IMR-90 (cell line): ENCODE measurements at regions not wholly inside any gene's neighbourhood (a gene's known extent, or its start where the extent isn't known, plus 50 kb on each side); places are given as distances from the start of the nearest gene placed in this dataset.

Experiments used
- ATAC-seq: fragments of 200-7000 bp; cut with Tn5 transposase; 2 replicates; pipeline ENCODE4 v1.9.1; 2020; ENCODE audit warnings: low read depth, mild to moderate bottlenecking, moderate library complexity
- BruUV-seq: library from RNA; stranded (reverse); fragments of 400-500 nt; replicated peaks from 2 replicates; lab custom pipeline; 2021; lab: Mats Ljungman, UMichigan
- CTCF ChIA-PET: fragments of 300-600 bp; formaldehyde crosslinking; extraction: SDS; loops from one replicate; lab custom pipeline; 2021; ENCODE audit warnings: antibody characterized with exemption; lab: Yijun Ruan, JAX
- POLR2A ChIA-PET: fragments of 300-600 bp; sonication (Branson Sonifier 250); formaldehyde crosslinking; loops from one replicate; lab custom pipeline; 2022; ENCODE audit warnings: antibody characterized with exemption; ENCODE audit not compliant: unreplicated experiment; lab: Charles Lee
- DNase-seq: peaks from one replicate; pipeline ENCODE4 v3.0.0; 2013
- H2AFZ ChIP-seq: replicated peaks from 2 replicates; pipeline ENCODE3; 2013; ENCODE audit warnings: low read length, mild to moderate bottlenecking; ENCODE audit not compliant: poor library complexity
- H2AK5ac ChIP-seq: 2 replicates; pipeline ENCODE4 v1.6.1; 2013; ENCODE audit warnings: low read depth, low read length, inconsistent platforms
- H2AK9ac ChIP-seq: replicated peaks from 2 replicates; pipeline ENCODE3; 2013; ENCODE audit warnings: mild to moderate bottlenecking, low read depth, low read length, moderate library complexity; ENCODE audit not compliant: poor library complexity
- H2BK120ac ChIP-seq: 2 replicates; pipeline ENCODE4 v1.6.1; 2013; ENCODE audit warnings: low read depth, low read length, inconsistent platforms
- H2BK15ac ChIP-seq: 3 replicates; pipeline ENCODE4 v1.6.1; 2013; ENCODE audit warnings: low read depth, low read length, inconsistent platforms
- H2BK20ac ChIP-seq: 2 replicates; pipeline ENCODE4 v1.6.1; 2013; ENCODE audit warnings: low read depth, mild to moderate bottlenecking, inconsistent platforms, low read length, moderate library complexity
- H2BK5ac ChIP-seq: 2 replicates; pipeline ENCODE4 v1.6.1; 2013; ENCODE audit warnings: mild to moderate bottlenecking, low read depth, low read length, inconsistent platforms; ENCODE audit not compliant: poor library complexity, severe bottlenecking
- H3K14ac ChIP-seq: replicated peaks from 2 replicates; pipeline ENCODE4 v1.6.1; 2013; ENCODE audit warnings: low read depth, low read length, inconsistent platforms
- H3K18ac ChIP-seq: 2 replicates; pipeline ENCODE4 v1.6.1; 2013; ENCODE audit warnings: low read depth, low read length, control low read depth
- H3K23ac ChIP-seq: 2 replicates; pipeline ENCODE4 v1.6.1; 2013; ENCODE audit warnings: low read depth, low read length, inconsistent platforms
- H3K27ac ChIP-seq: 2 replicates; pipeline ENCODE4 v1.5.1; 2013; ENCODE audit warnings: mild to moderate bottlenecking, control low read depth, low read length; ENCODE audit not compliant: insufficient read depth
- H3K27me3 ChIP-seq: 2 replicates; pipeline ENCODE4 v1.6.1; 2013; ENCODE audit warnings: low read length; ENCODE audit not compliant: control insufficient read depth, insufficient read depth
- H3K36me3 ChIP-seq: 2 replicates; pipeline ENCODE4 v1.6.1; 2013; ENCODE audit warnings: low read length, mixed read lengths; ENCODE audit not compliant: control insufficient read depth, insufficient read depth
- H3K4ac ChIP-seq: 2 replicates; pipeline ENCODE4 v1.6.1; 2013; ENCODE audit warnings: low read depth, low read length, inconsistent platforms
- H3K4me1 ChIP-seq: 2 replicates; pipeline ENCODE4 v1.6.1; 2013; ENCODE audit warnings: low read length, mixed read lengths; ENCODE audit not compliant: control insufficient read depth, insufficient read depth
- H3K4me2 ChIP-seq: 2 replicates; pipeline ENCODE4 v1.6.1; 2013; ENCODE audit warnings: low read depth, mild to moderate bottlenecking, control low read depth, low read length, moderate library complexity
- H3K4me3 ChIP-seq: 2 replicates; pipeline ENCODE4 v1.5.1; 2013; ENCODE audit warnings: low read depth, mild to moderate bottlenecking, control low read depth, low read length, moderate library complexity; ENCODE audit not compliant: insufficient read depth
- H3K56ac ChIP-seq: 2 replicates; pipeline ENCODE4 v1.6.1; 2013; ENCODE audit warnings: low read length, inconsistent platforms; ENCODE audit not compliant: insufficient read depth; ENCODE audit errors: extremely low read depth
- H3K79me1 ChIP-seq, 2 experiments: 2 replicates each; pipeline ENCODE4 v1.6.1; 2013; ENCODE audit warnings: low read length in 2 of 2, inconsistent platforms in 1 of 2, low read depth in 1 of 2
- H3K9ac ChIP-seq: 2 replicates; pipeline ENCODE4 v1.6.1; 2013; ENCODE audit warnings: low read depth, low read length, control low read depth
- H3K9me1 ChIP-seq: 2 replicates; pipeline ENCODE4 v1.6.1; 2013; ENCODE audit warnings: low read length, inconsistent platforms; ENCODE audit not compliant: insufficient read depth
- H3K9me3 ChIP-seq: 2 replicates; pipeline ENCODE4 v1.6.1; 2013; ENCODE audit warnings: low read length; ENCODE audit not compliant: control insufficient read depth, insufficient read depth
- H4K20me1 ChIP-seq: 2 replicates; pipeline ENCODE4 v1.6.1; 2013; ENCODE audit warnings: low read length, inconsistent platforms; ENCODE audit not compliant: insufficient read depth
- H4K5ac ChIP-seq: 2 replicates; pipeline ENCODE4 v1.6.1; 2013; ENCODE audit warnings: mild to moderate bottlenecking, low read depth, low read length, control low read depth
- H4K8ac ChIP-seq, 2 experiments: 2 replicates each; pipeline ENCODE4 v1.6.1; 2013; ENCODE audit warnings: low read depth in 2 of 2, low read length in 2 of 2, control low read depth in 1 of 2, inconsistent platforms in 1 of 2
- H4K91ac ChIP-seq: 2 replicates; pipeline ENCODE4 v1.6.1; 2013; ENCODE audit warnings: low read depth, low read length, inconsistent platforms; ENCODE audit not compliant: insufficient read depth
- FOS ChIP-seq: fragments of 150-350 bp; IDR thresholded peaks from 2 replicates; pipeline ENCODE4 v1.6.1; 2016; ENCODE audit warnings: low read depth, low read length
- MAFK ChIP-seq: IDR thresholded peaks from 2 replicates; pipeline ENCODE4 v1.6.1; 2012; ENCODE audit warnings: low read depth, low read length, improper control_type of control experiment
- MXI1 ChIP-seq: IDR thresholded peaks from 2 replicates; pipeline ENCODE4 v1.6.1; 2012; ENCODE audit warnings: low read depth, mild to moderate bottlenecking, low read length, moderate library complexity, borderline replicate concordance
- POLR2A ChIP-seq: IDR thresholded peaks from 2 replicates; pipeline ENCODE4 v1.6.1; 2012; ENCODE audit warnings: mild to moderate bottlenecking, low read depth, low read length
- RAD21 ChIP-seq: IDR thresholded peaks from 2 replicates; pipeline ENCODE4 v1.6.1; 2012; ENCODE audit warnings: low read length, improper control_type of control experiment
- WGBS, 2 experiments: methylation state at CpG; one replicate each; pipeline versions ENCODE4 v1.1.5 to v1.1.7; 2013; ENCODE audit warnings: missing lambda C conversion rate in 2 of 2; ENCODE audit not compliant: insufficient read length in 1 of 2; ENCODE audit errors: extremely low coverage in 2 of 2; 5-methylcytosine and 5-hydroxymethylcytosine counted together
- dilution Hi-C: fragments of 300-500 bp; cut with HindIII; formaldehyde crosslinking; loops from one replicate; pipeline ENCODE4 v1.14.3; 2018; ENCODE audit warnings: low sequenced_read_pairs; ENCODE audit not compliant: unreplicated experiment
- in situ Hi-C: fragments of 300-500 bp; cut with MboI; formaldehyde crosslinking; loops from 3 replicates; pipeline ENCODE4 v1.14.3; 2019; ENCODE audit warnings: low sequenced_read_pairs, inconsistent platforms, mixed read lengths
- intact Hi-C: fragments of 100-400 bp; cut with micrococcal nuclease; formaldehyde crosslinking; loops from 2 replicates; pipeline ENCODE4 v1.10.0; 2022

DNA sequence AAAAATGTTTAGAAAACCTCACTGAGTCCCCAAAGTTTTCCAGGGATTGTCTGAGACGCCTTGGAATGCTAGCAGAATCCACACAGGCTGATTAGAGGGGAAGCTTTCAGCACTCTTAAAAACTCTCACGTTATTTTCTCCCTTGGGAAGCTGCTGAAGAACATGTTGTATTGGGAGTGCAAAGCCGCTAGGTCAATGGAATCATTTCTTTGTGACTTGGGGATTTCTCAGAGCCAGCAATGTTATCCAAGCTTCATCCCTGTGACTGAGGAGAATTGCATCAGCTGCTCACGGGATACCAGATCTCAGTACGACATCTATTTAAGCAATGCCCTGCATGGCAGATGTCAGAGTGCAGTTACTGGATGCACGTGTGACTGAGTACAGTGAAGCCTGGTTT, 426.4 kb upstream of the MPDZ start:
- Histone ChIP-seq H2BK20ac (no peak overlapping the region), H2BK5ac (no peak overlapping the region), H3K27me3 (no peaks in the 10 kb centered on the region), H2BK120ac (no peak overlapping the region), H2AK5ac (no peak overlapping the region), H3K4ac (no peak overlapping the region), H3K18ac (no peak overlapping the region), H3K9me1 (no peaks in the 10 kb centered on the region), H3K27ac (no peak overlapping the region), H2BK15ac (no peak overlapping the region), H3K9ac (no peak overlapping the region), H2AFZ (no peak overlapping the region), H3K23ac (no peak overlapping the region), H3K79me1 (no peaks in the 10 kb centered on the region), H3K36me3 (no peaks in the 10 kb centered on the region), H4K20me1 (no peaks in the 10 kb centered on the region), H3K4me1 (peaks cover 3% of the 10 kb centered on the region; the same call in 1 of the 2 replicates), H3K14ac (no peak overlapping the region), H2AK9ac (no peak overlapping the region), H3K9me3 (no peaks in the 10 kb centered on the region), H3K4me2 (no peak overlapping the region), H3K56ac (no peak overlapping the region), H4K8ac (no peak overlapping the region), H3K4me3 (no peak overlapping the region), H4K91ac (no peak overlapping the region), H4K5ac (no peak overlapping the region)
- TF ChIP-seq MAFK (no peak), FOS (no peak), MXI1 (no peak), POLR2A (no peak), RAD21 (no peak)
- 44% methylated on average over 1 of the region's 6 CpGs; no CpG with 5 or more reads in 1 of the 2 experiments for WGBS, 2 experiments
- intact Hi-C loops = no loop called here
- no TSS peak for BruUV-seq
- DNase-seq = peak; percentile 25
- ATAC-seq = no peak
- ChIA-PET POLR2A (no interaction called here), CTCF (no interaction called here)
- dilution Hi-C loops = no loop called here
- in situ Hi-C loops = no loop called here
